Heart left ventricle (tissue), 13 donors: ENCODE measurements at regions not wholly inside any gene's neighbourhood (a gene's known extent, or its start where the extent isn't known, plus 50 kb on each side); places are given as distances from the start of the nearest gene placed in this dataset.

Experiments used
- CTCF ChIP-seq, 12 donors: fragments of 200-600 bp; sonication (generic) in 4 of 12; IDR thresholded peaks; one replicate each; pipeline versions ENCODE4 v1.5.0 to v1.8.0; 2018 to 2022; ENCODE audit warnings: antibody characterized with exemption in 12 of 12, mild to moderate bottlenecking in 5 of 12
- POLR2A ChIP-seq, 2 donors: fragments of 450-650 bp; IDR thresholded peaks; one replicate each; pipeline ENCODE4 v1.6.1; 2017; ENCODE audit warnings: antibody characterized with exemption in 2 of 2, mild to moderate bottlenecking in 2 of 2, moderate library complexity in 2 of 2
- donor health status: ischemic (EF 13 %, LVEDD 7.1; RV severe dilation, severe dysfunction).
- donor health status: DM: no; HTN: yes; CAD: no.
- donor health status: DM: no; HTN: no; CAD: no.
- donor health status: ischemic (EF 25% LVEDD 6.9; RV normal size, moderate dysfunction).
- donor health status: ischemic (EF 25% LVEDD 5.7; RV mildly dilated, moderate dysfunction).
- donor health status: ischemic (EF 35%, LVEDD 5.7; RV mildly dilated, moderate dysfunction).
- donor health status: nonischemic (EF 11% LVEDD 7.7; RV severe dilation, severe dysfunction).
- donor health status: DM: yes; HTN: yes; CAD: no.
- donor health status: PGD.
- donor health status: ischemic (EF 29% LVEDD 5.4; RV normal size, mild dysfunction).
- donor health status: nonischemic (EF 23%, LVEDD 6.1; RV moderate dilation, normal function).

- no peak for TF ChIP-seq POLR2A (IDR thresholded peaks at IDR 0.05)
- TF ChIP-seq CTCF (IDR thresholded peaks at IDR 0.05): no peak
Measured at GRCh38 chr20:57076152-57076652, 190.2 kb downstream of the BMP7 start.
